H1 (cell line): ENCODE measurements at regions not wholly inside any gene's neighbourhood (a gene's known extent, or its start where the extent isn't known, plus 50 kb on each side); places are given as distances from the start of the nearest gene placed in this dataset.

ENCODE experiments used
- CTCF ChIA-PET: fragments of 300-600 bp; sonication (Branson Sonifier 250); formaldehyde crosslinking; loops from one replicate; lab custom pipeline; 2021; ENCODE audit not compliant: partially characterized antibody; lab: Charles Lee
- POLR2A ChIA-PET: fragments of 300-600 bp; sonication (Branson Sonifier 250); formaldehyde crosslinking; loops from one replicate; lab custom pipeline; 2021; ENCODE audit warnings: inconsistent platforms; ENCODE audit not compliant: partially characterized antibody; lab: Charles Lee
- DNase-seq, 2 experiments: peaks; one replicate each; pipeline versions ENCODE4 v3.0.0 to v3.0.0-alpha.2; 2010 to 2022; ENCODE audit warnings: low spot score in 2 of 2, low read depth in 1 of 2, mixed read lengths in 1 of 2
- FAIRE-seq: peaks from 2 replicates; lab custom pipeline; 2011; peaks lifted over from hg19 to GRCh38; lab: Jason Lieb, UNC
- H2AFZ ChIP-seq: 2 replicates; pipeline ENCODE4 v1.8.1; 2012; ENCODE audit warnings: low read length, inconsistent platforms
- H2AK5ac ChIP-seq: 2 replicates; pipeline ENCODE4 v1.6.1; 2013; ENCODE audit warnings: low read depth, low read length
- H2BK120ac ChIP-seq: replicated peaks from 2 replicates; pipeline ENCODE3; 2013; ENCODE audit warnings: low read depth, low read length, inconsistent platforms
- H2BK12ac ChIP-seq: 2 replicates; pipeline ENCODE4 v1.6.1; 2013; ENCODE audit warnings: low read depth, low read length
- H2BK15ac ChIP-seq: 2 replicates; pipeline ENCODE4 v1.6.1; 2013; ENCODE audit warnings: low read length
- H2BK20ac ChIP-seq: 2 replicates; pipeline ENCODE4 v1.6.1; 2013; ENCODE audit warnings: low read length
- H2BK5ac ChIP-seq: 2 replicates; pipeline ENCODE4 v1.6.1; 2013; ENCODE audit warnings: low read depth, low read length
- H3K14ac ChIP-seq: 2 replicates; pipeline ENCODE4 v1.6.1; 2013; ENCODE audit warnings: inconsistent platforms; ENCODE audit not compliant: insufficient read length
- H3K18ac ChIP-seq: 2 replicates; pipeline ENCODE4 v1.6.1; 2013; ENCODE audit warnings: low read length; ENCODE audit errors: extremely low read depth
- H3K23ac ChIP-seq: 2 replicates; pipeline ENCODE4 v1.6.1; 2013; ENCODE audit warnings: inconsistent platforms; ENCODE audit not compliant: insufficient read length
- H3K23me2 ChIP-seq: 2 replicates; pipeline ENCODE4 v1.6.1; 2013; ENCODE audit warnings: low read depth, low read length
- H3K27ac ChIP-seq: 2 replicates; pipeline ENCODE4 v1.6.1; 2011; ENCODE audit warnings: low read depth, low read length, inconsistent platforms
- H3K27me3 ChIP-seq, 4 experiments: replicated peaks in 1 of 4; 1 replicate in 1 of 4; 2 replicates in 3 of 4; pipeline versions ENCODE4 v1.6.1 to v1.8.1; 2011 to 2013; ENCODE audit warnings: low read length in 3 of 4, mild to moderate bottlenecking in 3 of 4, inconsistent platforms in 2 of 4, mixed read lengths in 2 of 4, moderate library complexity in 1 of 4; ENCODE audit not compliant: control insufficient read depth in 3 of 4, insufficient read depth in 3 of 4; ENCODE audit errors: extremely low read depth in 1 of 4
- H3K36me3 ChIP-seq, 4 experiments: 2 replicates each; pipeline versions ENCODE4 v1.6.1 to v1.8.1; 2011 to 2013; ENCODE audit warnings: mild to moderate bottlenecking in 4 of 4, low read length in 3 of 4, moderate library complexity in 2 of 4, control low read depth in 1 of 4, inconsistent platforms in 1 of 4; ENCODE audit not compliant: insufficient read depth in 4 of 4, control insufficient read depth in 2 of 4
- H3K4ac ChIP-seq: replicated peaks from 2 replicates; pipeline ENCODE3; 2013; ENCODE audit warnings: low read length, low read depth, mixed read lengths, inconsistent platforms; ENCODE audit not compliant: insufficient read length
- H3K4me1 ChIP-seq, 4 experiments: replicated peaks in 1 of 4; 1 replicate in 1 of 4; 2 replicates in 3 of 4; pipeline versions ENCODE4 v1.6.1 to v1.8.1; 2011 to 2013; ENCODE audit warnings: low read length in 3 of 4, inconsistent platforms in 2 of 4, mixed read lengths in 1 of 4; ENCODE audit not compliant: insufficient read depth in 4 of 4, control insufficient read depth in 3 of 4
- H3K4me2 ChIP-seq, 2 experiments: 2 replicates each; pipeline versions ENCODE4 v1.6.1 to v1.8.1; 2011 to 2013; ENCODE audit warnings: low read depth in 2 of 2, low read length in 2 of 2, control low read depth in 1 of 2, inconsistent platforms in 1 of 2, mild to moderate bottlenecking in 1 of 2; ENCODE audit not compliant: insufficient read depth in 1 of 2
- H3K4me3 ChIP-seq, 4 experiments: fragments of 200-600, 300-600 bp in 1 of 4; sonication (generic), shearing (Covaris generic), sonication (Bioruptor Twin) in 1 of 4; 2 replicates each; pipeline versions ENCODE4 v1.5.1 to v1.8.1; 2011 to 2016; ENCODE audit warnings: low read length in 4 of 4, low read depth in 3 of 4, control low read depth in 2 of 4, inconsistent platforms in 2 of 4, mild to moderate bottlenecking in 2 of 4, mixed read lengths in 1 of 4, moderate library complexity in 1 of 4; ENCODE audit not compliant: insufficient read depth in 2 of 4; ENCODE audit errors: extremely low read depth in 1 of 4
- H3K56ac ChIP-seq: replicated peaks from 2 replicates; pipeline ENCODE3; 2013; ENCODE audit warnings: low read depth, mild to moderate bottlenecking, mixed read lengths, low read length, inconsistent platforms; ENCODE audit not compliant: insufficient read length
- H3K79me1 ChIP-seq: 2 replicates; pipeline ENCODE4 v1.6.1; 2013; ENCODE audit warnings: low read depth, low read length, control low read depth
- H3K79me2 ChIP-seq, 2 experiments: 2 replicates each; pipeline versions ENCODE4 v1.6.1 to v1.8.1; 2012 to 2013; ENCODE audit warnings: low read length in 2 of 2, mild to moderate bottlenecking in 2 of 2, inconsistent platforms in 1 of 2; ENCODE audit not compliant: insufficient read depth in 2 of 2, control insufficient read depth in 1 of 2
- H3K9ac ChIP-seq, 4 experiments: replicated peaks in 1 of 4; 1 replicate in 1 of 4; 2 replicates in 3 of 4; pipeline versions ENCODE4 v1.6.1 to v1.8.1; 2011 to 2013; ENCODE audit warnings: low read depth in 3 of 4, low read length in 3 of 4, control low read depth in 2 of 4, mild to moderate bottlenecking in 2 of 4, moderate library complexity in 2 of 4, inconsistent platforms in 1 of 4; ENCODE audit errors: extremely low read depth in 1 of 4
- H3K9me3 ChIP-seq, 2 experiments: 2 replicates each; pipeline versions ENCODE4 v1.6.1 to v1.8.1; 2012 to 2013; ENCODE audit warnings: mild to moderate bottlenecking in 2 of 2, moderate library complexity in 2 of 2, control low read depth in 1 of 2, inconsistent platforms in 1 of 2, low read depth in 1 of 2, low read length in 1 of 2, mixed read lengths in 1 of 2; ENCODE audit not compliant: insufficient read depth in 2 of 2
- H4K20me1 ChIP-seq, 2 experiments: replicated peaks in 1 of 2; 2 replicates each; pipeline versions ENCODE3 to v1.8.1; 2011 to 2013; ENCODE audit warnings: inconsistent platforms in 2 of 2, low read length in 2 of 2, mild to moderate bottlenecking in 1 of 2; ENCODE audit not compliant: insufficient read depth in 2 of 2, control insufficient read depth in 1 of 2
- H4K5ac ChIP-seq: 2 replicates; pipeline ENCODE4 v1.6.1; 2013; ENCODE audit warnings: low read length, low read depth, mixed read lengths, inconsistent platforms; ENCODE audit not compliant: insufficient read length
- H4K8ac ChIP-seq: 2 replicates; pipeline ENCODE4 v1.8.0; 2013; ENCODE audit warnings: mild to moderate bottlenecking, moderate library complexity, low read length, inconsistent platforms; ENCODE audit not compliant: insufficient read depth; ENCODE audit errors: extremely low read depth
- H4K91ac ChIP-seq: replicated peaks from 2 replicates; pipeline ENCODE3; 2013; ENCODE audit warnings: low read length, mixed read lengths, inconsistent platforms; ENCODE audit not compliant: insufficient read length
- ASH2L ChIP-seq: fragments of 200-600, 300-600 bp; sonication (generic); IDR thresholded peaks from one replicate; pipeline ENCODE4 v1.7.1; 2017; ENCODE audit warnings: low read length
- CBX8 ChIP-seq: fragments of 300-800, 300-1000 bp; sonication (generic); IDR thresholded peaks from 2 replicates; pipeline ENCODE4 v1.7.1; 2016; ENCODE audit warnings: low read depth, low read length, borderline replicate concordance
- CTBP2 ChIP-seq: IDR thresholded peaks from 2 replicates; pipeline ENCODE4 v1.7.0; 2011; ENCODE audit warnings: borderline replicate concordance, mild to moderate bottlenecking, moderate library complexity, mixed read lengths, low read length; ENCODE audit not compliant: insufficient read depth, insufficient read length
- EP300 ChIP-seq, 2 experiments: IDR thresholded peaks; 1 replicate in 1 of 2; 2 replicates in 1 of 2; pipeline ENCODE4 v1.6.1; 2011 to 2012; ENCODE audit warnings: low read depth in 2 of 2, low read length in 2 of 2, mild to moderate bottlenecking in 2 of 2, borderline replicate concordance in 1 of 2, inconsistent platforms in 1 of 2, moderate library complexity in 1 of 2
- GABPA ChIP-seq: IDR thresholded peaks from 2 replicates; pipeline ENCODE4 v1.6.1; 2011; ENCODE audit warnings: mild to moderate bottlenecking, low read length, moderate library complexity, borderline replicate concordance; ENCODE audit not compliant: insufficient read depth
- GTF2F1 ChIP-seq: IDR thresholded peaks from 2 replicates; pipeline ENCODE4 v1.6.1; 2012; ENCODE audit warnings: low read depth, low read length, improper control_type of control experiment, borderline replicate concordance
- NANOG ChIP-seq: IDR thresholded peaks from 2 replicates; pipeline ENCODE4 v1.6.1; 2011; ENCODE audit warnings: low read length, low read depth, mild to moderate bottlenecking, inconsistent platforms; ENCODE audit not compliant: insufficient read depth, poor library complexity, severe bottlenecking
- PHF8 ChIP-seq: fragments of 200-600 bp; sonication (generic); conservative IDR thresholded peaks from 2 replicates; pipeline ENCODE4 v1.7.1; 2012; ENCODE audit warnings: low read depth, mild to moderate bottlenecking, inconsistent platforms, low read length, moderate library complexity
- POLR2AphosphoS5 ChIP-seq: IDR thresholded peaks from 2 replicates; pipeline ENCODE4 v1.6.1; 2011; ENCODE audit warnings: low read depth, low read length
- RAD21 ChIP-seq, 2 experiments: IDR thresholded peaks in 1 of 2; conservative IDR thresholded peaks in 1 of 2; 2 replicates each; pipeline ENCODE4 v1.6.1; 2011; ENCODE audit warnings: low read depth in 2 of 2, low read length in 2 of 2, improper control_type of control experiment in 1 of 2, inconsistent platforms in 1 of 2, mild to moderate bottlenecking in 1 of 2, moderate library complexity in 1 of 2
- RFX5 ChIP-seq: IDR thresholded peaks from 2 replicates; pipeline ENCODE4 v1.6.1; 2011; ENCODE audit warnings: low read depth, low read length, improper control_type of control experiment, borderline replicate concordance
- SRF ChIP-seq: IDR thresholded peaks from 2 replicates; pipeline ENCODE4 v1.6.1; 2011; ENCODE audit warnings: mild to moderate bottlenecking, low read depth, low read length, moderate library complexity
- ZNF274 ChIP-seq: IDR thresholded peaks from 2 replicates; pipeline ENCODE4 v1.7.0; 2012; ENCODE audit warnings: low read length, borderline replicate concordance; ENCODE audit errors: extremely low read depth
- WGBS, 2 experiments: shearing (Covaris generic) in 1 of 2; methylation state at CpG; one replicate each; pipeline versions ENCODE4 v1.1.6 to v1.1.7; 2013 to 2015; ENCODE audit warnings: low lambda C conversion rate in 2 of 2, mixed read lengths in 2 of 2, inconsistent platforms in 1 of 2, low coverage in 1 of 2, missing lambda C conversion rate in 1 of 2; ENCODE audit not compliant: insufficient replicate concordance in 2 of 2, insufficient coverage in 1 of 2, insufficient read length in 1 of 2; ENCODE audit errors: extremely low coverage in 1 of 2, missing lambda C conversion rate in 1 of 2; 5-methylcytosine and 5-hydroxymethylcytosine counted together

DNA sequence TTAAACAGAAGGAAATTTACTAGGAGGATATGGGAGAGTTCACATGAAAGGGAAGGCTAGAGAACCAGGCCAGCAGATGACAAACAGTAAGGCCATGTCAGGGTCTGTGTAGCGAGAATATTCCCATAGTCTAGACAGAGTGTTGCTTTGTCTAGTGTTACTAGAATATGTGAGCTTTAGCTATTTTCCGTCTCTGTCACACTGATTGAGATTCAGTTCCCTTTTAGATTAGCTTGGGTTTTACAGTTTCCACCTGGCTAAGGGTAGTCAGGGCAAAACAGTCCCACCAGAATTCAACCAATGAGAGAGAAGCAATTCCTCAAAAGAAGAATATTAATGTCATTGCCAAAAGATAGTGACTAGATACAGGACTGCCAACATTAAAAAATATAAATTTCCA, 82.8 kb upstream of the MDM1 start:
- Histone ChIP-seq H3K23ac (no peak overlapping the region), H3K79me2 (no peaks in the 10 kb centered on the region), H3K56ac (no peak overlapping the region), H3K36me3 (no peaks in the 10 kb centered on the region), H2AFZ (no peak overlapping the region), H3K4me1 (peaks cover 0 to 3% (median 0%) of the 10 kb centered on the region in 4 experiments; a peak in 1 of 7 replicates), H2BK5ac (no peak overlapping the region), H3K9ac (no peak overlapping the region), H4K20me1 (no peaks in the 10 kb centered on the region), H3K9me3 (no peaks in the 10 kb centered on the region), H3K14ac (no peak overlapping the region), H2BK20ac (no peak overlapping the region), H2BK12ac (no peak overlapping the region), H3K27ac (no peak overlapping the region), H3K23me2 (no peaks in the 10 kb centered on the region; the same call in 1 of the 2 replicates), H4K5ac (no peak overlapping the region), H3K4me2 (no peak overlapping the region), H3K18ac (no peak overlapping the region), H2BK15ac (no peak overlapping the region), H3K27me3 (no peaks in the 10 kb centered on the region), H4K8ac (no peak overlapping the region), H3K4ac (no peak overlapping the region), H2BK120ac (no peak overlapping the region), H3K79me1 (no peaks in the 10 kb centered on the region), H2AK5ac (no peak overlapping the region), H4K91ac (no peak overlapping the region), H3K4me3 (no peak overlapping the region)
- POLR2A ChIA-PET, result no interaction called here
- no peak for FAIRE-seq
- 95% methylated on average over 2 of the region's 2 CpGs; no CpG with 5 or more reads in 1 of the 2 experiments for WGBS, 2 experiments
- CTCF ChIA-PET, result interaction anchor here (0.6 to 1.3 kb wide), 4 partner anchors 9 to 625 kb away, joined by 3 to 4 read pairs (median 3); no protein-coding TSS in a partner anchor
- no peak for DNase-seq
- TF ChIP-seq CBX8 (no peak), EP300 (IDR thresholded peaks at IDR 0.05; ENCODE audit: borderline replicate concordance in 1 of 2, low read depth in 2 of 2, low read length in 2 of 2) (no peak), GTF2F1 (no peak), PHF8 (no peak), NANOG (no peak), ZNF274 (no peak), GABPA (no peak), ASH2L (no peak), RFX5 (no peak), SRF (no peak), RAD21 (IDR thresholded peaks at IDR 0.05 in 1 of 2, conservative IDR thresholded peaks at IDR 0.05 in 1 of 2; ENCODE audit: low read depth in 2 of 2, low read length in 2 of 2) (no peak), CTBP2 (no peak), POLR2AphosphoS5 (no peak)
